Activated CD8-positive, alpha-beta T cell treated with anti-CD3 and anti-CD28 coated beads for 36 hours (primary cell): ENCODE measurements at regions not wholly inside any gene's neighbourhood (a gene's known extent, or its start where the extent isn't known, plus 50 kb on each side); places are given as distances from the start of the nearest gene placed in this dataset.
"Not testable (repeated sequence)": the region's sequence is repeated elsewhere in the genome, so short reads cannot be mapped to it uniquely, and the experiment has no call there.

Experiments
- ATAC-seq: fragments of 200-7000 bp; cut with Tn5 transposase; one replicate; pipeline ENCODE4 v1.10.0; 2021; ENCODE audit warnings: mild to moderate bottlenecking, moderate library complexity
- CTCF ChIA-PET: fragments of 350-600 bp; sonication (Branson Sonifier 250); formaldehyde crosslinking; loops from one replicate; lab custom pipeline; 2021; ENCODE audit warnings: antibody characterized with exemption; lab: Charles Lee
- POLR2A ChIA-PET: fragments of 350-600 bp; sonication (Branson Sonifier 250); formaldehyde crosslinking; loops from one replicate; lab custom pipeline; 2021; ENCODE audit warnings: antibody characterized with exemption; lab: Charles Lee
- DNase-seq: peaks from one replicate; pipeline ENCODE4 v3.0.0-alpha.2; 2020
- H3K27ac Mint-ChIP-seq: one replicate; pipeline ENCODE4 v1.8.0; 2021; ENCODE audit warnings: mild to moderate bottlenecking, mixed read lengths
- H3K27me3 Mint-ChIP-seq: one replicate; pipeline ENCODE4 v1.8.0; 2021; ENCODE audit warnings: mixed read lengths
- H3K36me3 Mint-ChIP-seq: one replicate; pipeline ENCODE4 v1.8.0; 2021; ENCODE audit warnings: low read depth, mixed read lengths
- H3K4me1 Mint-ChIP-seq: one replicate; pipeline ENCODE4 v1.8.0; 2021; ENCODE audit warnings: low read depth, mixed read lengths
- H3K4me3 Mint-ChIP-seq: one replicate; pipeline ENCODE4 v1.8.0; 2021; ENCODE audit warnings: mild to moderate bottlenecking, moderate library complexity, mixed read lengths
- H3K9me3 Mint-ChIP-seq: one replicate; pipeline ENCODE4 v1.8.0; 2021; ENCODE audit warnings: mixed read lengths
- CTCF ChIP-seq: fragments of 200-600 bp; IDR thresholded peaks from one replicate; pipeline ENCODE4 v1.8.0; 2022; ENCODE audit warnings: antibody characterized with exemption, mild to moderate bottlenecking
- intact Hi-C: fragments of 100-400 bp; cut with micrococcal nuclease; formaldehyde crosslinking; loops from one replicate; pipeline ENCODE4 v1.10.0; 2022

GRCh38 chr5:127163750-127164149, 90.4 kb upstream of the C5orf63 start:
- TF ChIP-seq CTCF: no peak
- ChIA-PET CTCF (no interaction called here), POLR2A (no interaction called here)
- H3K9me3 Mint-ChIP-seq: no peaks in the 10 kb centered on the region
- H3K36me3 Mint-ChIP-seq: no peaks in the 10 kb centered on the region
- peaks cover 4% of the 10 kb centered on the region for H3K27me3 Mint-ChIP-seq
- no peak for DNase-seq
- H3K27ac Mint-ChIP-seq: no peak overlapping the region
- H3K4me3 Mint-ChIP-seq: no peak overlapping the region
- H3K4me1 Mint-ChIP-seq: no peaks in the 10 kb centered on the region
- no peak for ATAC-seq
- intact Hi-C loops: no loop called here

GRCh38 chr5:127170918-127171600, 97.8 kb upstream of the C5orf63 start:
- ChIA-PET CTCF (no interaction called here), POLR2A (no interaction called here)
- no peak for TF ChIP-seq CTCF
- ATAC-seq (no peak), DNase-seq (peak; percentile 17)
- H3K36me3 Mint-ChIP-seq: no peaks in the 10 kb centered on the region
- peaks cover 2% of the 10 kb centered on the region for H3K9me3 Mint-ChIP-seq
- H3K4me1 Mint-ChIP-seq: no peaks in the 10 kb centered on the region
- H3K27me3 Mint-ChIP-seq: peaks cover 3% of the 10 kb centered on the region
- H3K4me3 Mint-ChIP-seq: no peak overlapping the region
- intact Hi-C loops: no loop called here
- no peak overlapping the region for H3K27ac Mint-ChIP-seq

- Mint-ChIP-seq H3K4me1 (no peaks in the 10 kb centered on the region), H3K27me3 (peaks cover 4% of the 10 kb centered on the region), H3K27ac (no peak overlapping the region), H3K36me3 (no peaks in the 10 kb centered on the region), H3K4me3 (no peak overlapping the region), H3K9me3 (peaks cover 2% of the 10 kb centered on the region)
- no peak for TF ChIP-seq CTCF
- ChIA-PET CTCF (no interaction called here), POLR2A (no interaction called here)
- DNase-seq (no peak), ATAC-seq (no peak)
- intact Hi-C loops: no loop called here
Measured at GRCh38 chr5:127176769-127177168, 103.5 kb upstream of the C5orf63 start.

GRCh38 chr5:127182631-127183030, 108.0 kb upstream of the MEGF10 start:
- ATAC-seq, H3K4me3 Mint-ChIP-seq, H3K27ac Mint-ChIP-seq, POLR2A ChIA-PET, H3K27me3 Mint-ChIP-seq, H3K9me3 Mint-ChIP-seq, intact Hi-C loops, DNase-seq, CTCF ChIA-PET, H3K4me1 Mint-ChIP-seq, H3K36me3 Mint-ChIP-seq: not testable (repeated sequence)

- DNase-seq (no peak), ATAC-seq (no peak)
- no peak for TF ChIP-seq CTCF
- Mint-ChIP-seq H3K27ac (no peak overlapping the region), H3K27me3 (peaks cover 2% of the 10 kb centered on the region), H3K9me3 (no peaks in the 10 kb centered on the region), H3K36me3 (no peaks in the 10 kb centered on the region), H3K4me3 (no peak overlapping the region), H3K4me1 (no peaks in the 10 kb centered on the region)
- ChIA-PET CTCF (no interaction called here), POLR2A (no interaction called here)
- intact Hi-C loops: no loop called here
Measured at GRCh38 chr5:127183332-127183731, 107.3 kb upstream of the MEGF10 start.
